AG08395 (cell line): ENCODE measurements at regions not wholly inside any gene's neighbourhood (a gene's known extent, or its start where the extent isn't known, plus 50 kb on each side); places are given as distances from the start of the nearest gene placed in this dataset.

ENCODE experiments used
- DNase-seq: peaks from one replicate; pipeline ENCODE4 v3.0.0; 2012; ENCODE audit warnings: mixed read lengths, low spot score

DNA sequence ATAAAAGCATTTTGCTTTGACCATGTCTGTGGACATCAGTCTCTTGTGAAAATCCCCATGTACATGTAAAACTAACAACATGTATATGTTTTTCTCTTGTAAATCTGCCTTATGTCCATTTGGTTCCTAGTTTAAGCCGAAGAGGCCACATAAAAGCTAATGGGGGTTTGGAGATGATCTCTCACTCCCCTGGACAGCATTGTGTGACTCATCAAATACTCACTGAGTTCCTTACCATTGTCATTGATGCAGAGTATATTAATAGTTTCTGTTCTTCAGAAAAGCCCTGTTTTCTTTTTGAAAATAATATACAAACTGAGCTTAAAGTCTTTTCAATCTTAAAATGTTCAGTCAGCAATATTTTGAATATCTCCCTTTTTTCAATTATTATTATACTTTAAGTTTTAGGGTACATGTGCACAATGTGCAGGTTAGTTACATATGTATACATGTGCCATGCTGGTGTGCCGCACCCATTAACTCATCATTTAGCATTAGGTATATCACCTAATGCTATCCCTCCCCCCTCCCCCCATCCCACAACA is 536.7 kb upstream of the HTR2A start:
- DNase-seq = peak; percentile 31

DNA sequence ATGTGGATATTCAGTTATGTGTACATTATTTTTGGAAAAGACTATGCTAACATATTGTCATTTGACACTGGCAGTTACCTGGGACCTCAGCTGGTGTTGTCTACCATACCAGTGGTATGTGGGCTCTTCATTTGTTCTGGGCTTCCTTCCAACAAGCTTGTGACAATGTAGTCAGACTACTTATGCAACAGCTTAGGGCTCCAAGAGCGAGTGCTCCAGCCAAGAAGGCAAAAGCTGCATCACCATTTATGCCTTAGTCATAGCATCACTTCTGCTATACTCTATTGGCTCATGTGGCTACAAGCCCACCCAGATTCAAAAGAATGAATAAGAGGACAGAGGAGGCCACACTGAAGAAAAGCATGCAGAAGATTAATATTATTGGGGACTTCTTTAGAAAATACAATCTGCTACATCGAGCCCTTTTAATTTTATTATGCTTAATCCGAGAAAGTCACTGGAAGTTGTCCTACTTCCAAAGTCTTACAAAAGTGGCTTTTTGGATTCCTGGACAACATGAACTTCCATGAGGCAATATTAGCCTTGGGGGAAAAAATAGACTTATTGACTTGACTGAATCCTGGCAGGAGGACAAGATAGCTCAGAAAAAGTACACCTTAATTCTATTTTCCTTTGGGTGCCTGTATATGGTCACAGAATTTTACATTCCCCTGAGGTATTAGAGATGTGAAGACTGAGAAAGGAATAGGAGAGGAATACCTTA is 529.4 kb upstream of the HTR2A start:
- DNase-seq = peak; percentile 73

DNA sequence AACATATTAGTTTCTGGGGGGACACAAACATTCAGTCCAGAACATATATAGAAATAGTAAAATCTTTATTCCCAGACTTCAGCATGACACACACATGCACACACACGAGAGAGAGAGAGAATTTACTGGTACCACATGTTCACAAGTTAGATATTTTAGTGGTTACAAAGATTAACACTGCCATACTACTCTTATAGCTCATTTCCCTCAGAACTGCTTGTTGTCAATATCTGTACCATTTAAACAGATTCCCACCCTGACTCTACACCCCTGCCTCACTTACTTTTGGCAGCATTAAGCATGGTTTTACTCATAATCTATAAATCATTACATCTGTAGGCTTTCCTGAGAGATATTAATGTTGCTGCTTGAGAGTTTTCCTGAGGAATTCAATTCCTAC is 524.7 kb upstream of the HTR2A start:
- no peak for DNase-seq

DNA sequence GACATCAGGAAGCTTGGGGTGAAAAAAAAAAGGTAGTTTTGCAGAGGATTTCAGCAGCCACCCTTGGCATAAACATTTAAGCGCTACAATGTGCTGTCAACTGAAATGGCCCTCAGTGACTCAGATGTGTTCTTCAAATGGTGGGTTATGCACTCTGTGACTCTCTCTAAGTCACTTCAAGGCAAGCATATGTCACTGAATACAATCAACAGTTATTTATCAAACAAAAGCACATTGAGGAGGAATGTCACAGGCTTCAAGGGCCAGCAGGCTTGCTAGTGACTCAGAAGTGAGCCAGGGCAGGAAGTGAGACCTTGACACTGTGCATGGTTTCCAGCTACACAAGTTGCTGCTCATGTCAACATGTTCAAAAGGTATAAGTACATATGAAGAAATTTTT is 523.7 kb upstream of the HTR2A start:
- no peak for DNase-seq

DNA sequence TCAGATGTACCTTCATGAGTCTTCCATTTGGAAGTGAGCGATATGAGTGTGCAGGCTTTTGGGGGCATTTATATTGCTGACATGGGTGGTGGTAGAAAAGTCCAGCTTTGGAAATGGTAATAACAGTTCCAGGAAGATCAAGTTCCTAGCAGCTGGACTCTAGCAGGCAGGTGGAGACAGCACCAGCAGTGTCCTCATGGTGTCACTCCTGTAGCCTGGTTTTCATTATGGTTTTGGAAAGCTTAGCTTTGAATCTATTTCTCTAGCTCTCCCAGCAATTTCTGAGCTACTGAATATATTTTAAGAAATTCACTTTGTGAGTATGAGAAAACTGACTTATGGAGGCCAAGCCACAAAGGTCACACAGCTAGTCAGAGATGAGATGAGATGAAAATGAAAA is 523.2 kb upstream of the HTR2A start:
- DNase-seq = no peak

DNA sequence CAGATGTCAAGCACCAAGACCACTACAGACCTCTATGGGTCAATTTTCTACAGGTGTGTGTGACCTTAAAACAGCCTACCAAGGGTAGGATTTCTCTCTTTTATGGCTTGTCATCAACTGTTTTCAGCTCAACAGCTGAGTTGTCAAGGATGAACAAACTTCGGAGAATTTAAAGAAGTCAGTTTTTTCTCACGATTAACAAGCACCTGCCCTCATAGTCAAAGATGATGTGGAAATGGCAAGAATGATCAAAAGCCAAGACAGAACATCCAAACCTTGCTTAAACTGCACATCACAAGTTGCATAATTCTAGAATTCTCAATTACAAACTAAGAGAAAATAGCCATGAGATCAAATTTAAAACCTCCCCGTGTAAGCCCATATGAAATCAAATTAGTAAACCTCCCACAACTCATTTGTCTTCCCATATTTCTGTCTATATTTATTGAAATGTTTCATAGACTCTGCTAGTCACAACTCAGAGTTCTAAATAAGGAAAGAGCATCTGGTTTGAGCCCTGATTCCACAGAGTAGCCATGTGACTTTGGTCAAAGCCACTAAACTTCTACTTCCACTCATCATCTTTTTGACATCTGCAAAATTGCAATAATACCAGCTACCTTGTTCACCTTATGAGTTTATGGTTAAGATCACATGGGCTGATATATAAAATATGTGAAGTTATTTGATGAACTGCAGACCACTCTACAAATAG is 521.5 kb upstream of the HTR2A start:
- no peak for DNase-seq

DNA sequence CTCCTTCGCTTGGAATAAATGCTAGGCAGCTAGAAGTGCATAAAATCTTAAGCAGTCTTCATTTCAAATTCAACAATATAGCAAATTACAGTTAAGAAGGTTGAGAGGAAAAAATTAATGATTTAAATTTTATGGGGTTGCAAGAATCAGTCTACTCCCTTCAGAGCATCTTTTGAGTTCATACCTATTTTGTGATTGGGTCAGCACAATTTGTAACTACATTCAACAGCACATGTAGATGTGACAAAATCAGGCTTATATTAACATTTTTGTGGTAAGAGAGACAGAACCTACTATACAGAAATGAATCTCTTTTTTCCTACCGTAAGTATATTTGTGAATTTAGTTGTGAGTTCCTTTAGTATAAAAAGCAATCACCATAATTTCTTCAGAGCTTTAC is 520.6 kb upstream of the HTR2A start:
- DNase-seq = no peak

DNA sequence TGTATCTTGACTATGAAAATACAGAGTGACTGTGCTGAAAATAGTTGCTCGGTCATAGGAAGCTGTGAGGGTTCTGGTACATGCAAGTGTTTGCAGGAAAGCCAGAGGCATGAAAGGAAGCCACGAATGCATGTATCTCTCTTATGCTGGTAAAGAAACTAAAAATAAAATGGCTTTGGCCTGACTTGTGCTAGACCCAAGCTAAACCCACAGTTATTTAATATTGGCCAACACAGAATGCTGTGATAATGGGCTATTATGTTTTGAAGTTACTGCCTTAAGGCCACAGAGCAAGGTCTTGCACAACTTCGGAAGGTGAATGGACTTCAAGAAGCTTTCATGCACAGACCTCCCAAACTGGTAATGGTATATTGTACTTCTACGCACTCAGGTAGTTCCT is 518.2 kb upstream of the HTR2A start:
- no peak for DNase-seq

DNA sequence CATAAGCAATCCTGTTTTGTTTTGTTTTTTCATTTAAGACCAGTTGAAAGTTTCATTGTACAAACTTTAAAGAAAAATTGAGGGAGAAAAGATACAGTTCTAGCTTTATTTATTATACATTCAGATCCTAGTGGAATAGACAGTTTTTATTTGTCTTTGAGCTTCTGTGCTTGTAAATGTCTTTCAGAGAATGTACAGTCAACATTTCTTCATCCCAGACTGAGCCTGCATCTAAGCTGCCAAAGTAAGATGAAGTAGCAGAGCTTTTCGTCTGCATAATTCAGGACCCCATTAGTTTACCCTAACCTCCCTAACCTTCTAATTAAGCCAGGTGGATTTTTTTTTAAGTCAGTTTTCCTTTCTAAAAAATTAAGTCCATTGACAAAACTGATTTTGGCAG is 516.7 kb upstream of the HTR2A start:
- DNase-seq = no peak

DNA sequence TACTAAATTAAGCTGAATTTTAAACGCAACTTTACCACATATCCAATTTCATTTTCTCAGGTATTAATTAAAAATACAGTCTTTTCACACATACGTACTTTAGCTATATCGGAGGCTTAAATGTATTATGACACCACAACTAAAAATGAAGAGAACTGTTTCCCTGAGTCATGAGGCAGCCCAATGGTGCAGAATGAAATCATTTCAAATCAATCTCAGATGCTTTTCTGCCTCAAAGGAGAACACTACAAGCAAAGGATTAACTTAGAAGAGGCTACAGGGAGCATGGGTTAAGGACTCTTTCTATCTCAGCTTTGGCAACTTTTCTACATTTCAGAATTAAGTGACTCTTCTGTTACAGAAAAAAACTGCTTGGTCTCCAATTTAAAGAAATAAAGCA is 516.3 kb upstream of the HTR2A start:
- DNase-seq = peak; percentile 49

DNA sequence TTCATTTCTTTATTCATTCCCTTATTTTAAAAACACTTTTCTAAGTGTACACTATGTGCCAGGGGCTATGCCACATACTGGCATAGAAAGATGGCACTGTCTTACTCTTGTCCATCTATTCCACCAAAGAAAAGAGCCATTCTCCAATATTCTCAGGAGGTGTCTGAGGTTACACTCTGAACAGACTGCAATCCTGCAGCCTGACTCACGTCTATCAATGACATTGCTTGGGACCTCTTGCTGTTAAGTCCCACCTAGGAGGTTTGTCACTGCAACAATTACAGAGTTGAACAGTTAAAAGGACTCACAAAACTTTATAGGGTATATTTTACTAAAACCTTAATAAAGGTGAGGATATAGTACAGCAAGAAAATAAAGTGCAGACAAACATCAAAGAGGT is 512.9 kb upstream of the HTR2A start:
- DNase-seq = no peak

DNA sequence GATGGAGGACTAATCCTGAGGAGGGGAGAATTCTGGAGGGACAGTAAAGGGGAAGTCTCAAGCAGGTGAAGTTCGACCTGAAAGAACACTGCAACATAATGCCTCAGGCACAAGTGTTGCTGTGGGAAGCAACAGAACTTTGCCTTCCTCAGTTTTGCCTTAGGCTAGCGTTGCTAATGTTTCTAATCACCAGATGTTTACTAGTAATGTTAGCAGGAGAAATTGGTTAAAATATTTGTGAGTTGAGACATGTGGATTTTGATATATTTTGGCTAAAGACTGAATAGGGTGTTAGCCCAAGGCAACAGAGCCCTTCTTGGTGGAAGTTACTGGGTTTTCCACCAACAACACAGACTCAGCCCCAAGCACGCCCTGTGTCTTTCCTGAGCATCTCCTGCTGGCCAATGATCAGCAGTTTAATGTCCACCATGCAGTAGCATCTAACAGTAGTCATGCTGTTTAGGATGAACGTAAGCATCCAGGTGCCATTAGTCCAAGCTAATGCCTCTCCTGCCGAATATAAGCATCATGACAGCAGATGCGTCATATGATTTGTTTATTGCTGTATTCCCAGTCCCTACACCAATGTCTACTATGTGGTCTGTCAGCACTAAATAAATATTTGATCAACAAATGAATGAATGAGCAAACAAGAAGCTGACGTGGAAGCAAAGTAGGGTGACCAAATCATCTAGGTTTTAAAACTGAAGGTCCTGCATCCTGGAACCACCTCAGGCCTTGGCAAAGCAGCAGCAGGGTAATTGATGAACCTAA is 511.9 kb upstream of the HTR2A start:
- no peak for DNase-seq

DNA sequence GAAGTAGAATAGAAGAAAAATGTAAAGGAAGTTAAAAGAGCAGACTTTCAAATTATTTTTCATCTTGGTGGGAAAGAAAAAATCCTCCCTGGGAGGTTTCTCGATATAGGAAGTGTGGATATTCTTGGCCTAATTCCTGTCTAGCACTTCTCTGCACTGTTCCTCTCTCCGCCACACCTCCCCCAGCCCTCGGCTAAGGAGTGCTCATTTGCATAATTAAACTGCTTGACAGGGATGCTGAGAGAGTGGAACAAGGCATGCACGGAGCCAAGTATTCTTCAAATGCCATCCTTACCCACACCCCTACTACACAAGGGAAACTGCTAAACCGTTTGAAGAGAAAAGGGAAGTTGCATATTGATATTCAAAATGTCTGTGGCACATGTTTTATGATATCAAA is 511.0 kb upstream of the HTR2A start:
- no peak for DNase-seq

DNA sequence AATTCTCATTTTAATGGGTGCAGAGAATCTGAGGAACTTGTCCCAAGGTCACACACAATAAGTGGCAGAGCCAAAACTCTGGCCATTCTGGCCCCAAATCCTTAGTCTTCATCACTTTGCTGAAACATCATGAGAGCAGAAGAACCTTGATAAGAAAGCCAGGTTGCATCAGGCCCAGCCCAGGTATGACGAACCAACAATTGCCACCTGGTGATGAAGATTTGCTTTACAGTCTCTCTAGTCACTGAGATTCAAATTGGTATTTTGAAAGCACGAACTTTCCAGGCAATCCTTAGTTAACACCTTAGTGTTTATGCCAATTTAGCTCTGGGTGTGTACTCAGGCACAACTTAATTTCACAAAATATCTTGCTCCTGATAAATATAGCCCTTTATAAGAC is 502.7 kb upstream of the HTR2A start:
- DNase-seq = no peak

DNA sequence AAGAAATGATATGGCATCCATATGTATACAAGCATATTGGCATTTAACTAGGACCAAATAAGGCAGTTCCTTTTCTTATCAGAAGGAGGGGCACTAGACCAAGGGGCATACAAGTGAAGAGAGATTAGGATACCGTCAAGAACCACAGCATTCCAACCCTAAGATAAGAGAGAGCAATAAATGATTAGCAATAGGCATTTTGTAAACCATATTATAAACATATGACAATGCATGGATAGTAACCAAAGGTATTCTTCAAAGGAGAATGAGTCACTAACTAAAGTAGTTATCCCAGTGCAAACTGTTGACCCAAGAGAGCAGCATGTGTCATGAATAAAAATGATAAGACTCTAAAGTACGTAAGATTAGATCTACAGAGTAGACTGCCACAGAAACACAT is 500.9 kb upstream of the HTR2A start:
- no peak for DNase-seq

DNA sequence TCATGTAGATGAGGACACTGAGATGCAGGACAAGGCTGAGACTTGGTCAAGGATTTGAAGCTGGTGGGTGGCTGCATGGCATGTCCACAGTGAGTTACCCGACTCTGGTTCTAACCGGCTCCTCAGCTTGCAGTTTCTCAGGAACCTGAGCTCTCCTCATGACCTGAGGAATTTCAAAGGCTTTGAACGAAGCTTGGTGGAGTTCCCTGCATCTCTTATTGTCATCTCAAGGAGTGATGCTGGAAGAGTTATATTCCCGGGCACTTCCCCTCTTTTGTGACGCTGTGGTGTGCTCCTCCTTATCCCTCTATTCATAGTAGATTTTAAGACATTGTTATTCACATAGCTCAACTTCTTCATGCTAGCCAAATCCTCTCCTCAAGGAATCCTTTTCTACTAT is 500.1 kb upstream of the HTR2A start:
- DNase-seq = no peak

DNA sequence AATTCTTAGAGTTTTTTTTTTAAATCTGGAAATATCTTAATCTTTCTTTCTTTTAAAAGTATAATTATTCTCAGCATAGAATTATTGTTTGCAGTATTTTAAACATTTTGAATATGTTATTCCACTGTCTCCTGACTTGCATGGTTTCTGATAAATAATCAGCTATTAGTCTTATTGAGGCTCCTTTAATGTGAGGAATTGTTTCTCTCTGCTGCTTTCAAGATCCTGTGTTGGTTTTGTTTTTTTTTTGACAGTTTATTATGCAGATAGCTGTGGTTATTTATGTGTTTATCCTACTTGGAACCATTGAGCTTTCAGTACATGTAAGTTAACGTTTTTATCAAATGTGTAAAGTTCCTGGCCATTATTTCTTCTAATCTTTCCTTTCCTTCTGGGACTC is 477.9 kb upstream of the HTR2A start:
- no peak for DNase-seq

DNA sequence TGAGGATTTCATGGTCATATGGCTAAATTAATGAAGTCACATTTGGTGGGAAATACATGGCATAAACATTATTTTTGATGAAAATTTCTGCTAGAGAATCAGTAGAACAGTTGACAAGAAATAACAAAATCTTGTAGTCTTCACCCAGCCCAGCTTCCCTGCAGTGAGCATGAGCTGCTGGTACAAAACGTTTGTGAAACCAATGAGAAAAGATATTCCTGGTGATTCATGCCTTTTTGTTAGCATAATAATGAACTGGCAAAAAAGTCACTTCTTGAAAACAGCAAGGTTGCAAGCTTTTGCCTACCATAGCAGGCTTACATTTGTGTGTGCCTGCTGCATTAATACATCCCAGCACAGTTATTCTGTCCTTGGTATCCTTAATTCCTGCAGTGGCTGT is 475.9 kb upstream of the HTR2A start:
- DNase-seq = no peak

DNA sequence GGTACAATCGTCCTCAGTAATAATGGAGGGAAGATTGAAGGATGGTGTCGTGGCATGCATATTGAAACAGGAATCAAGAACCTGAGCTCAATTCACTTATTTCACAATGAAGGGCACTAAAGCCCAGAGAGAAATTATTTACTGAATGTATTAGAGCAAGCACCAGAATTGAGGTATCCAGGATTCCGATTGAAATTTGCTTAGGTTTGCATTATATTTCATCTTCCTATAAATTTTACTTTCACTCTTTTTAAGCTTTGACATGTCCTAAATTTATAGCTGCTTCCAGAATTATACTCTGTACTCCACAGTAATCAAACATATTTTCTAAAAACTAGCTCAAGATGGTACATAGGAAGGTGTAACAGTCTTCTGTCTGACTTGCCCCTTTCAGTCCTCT is 454.9 kb upstream of the HTR2A start:
- DNase-seq = no peak

DNA sequence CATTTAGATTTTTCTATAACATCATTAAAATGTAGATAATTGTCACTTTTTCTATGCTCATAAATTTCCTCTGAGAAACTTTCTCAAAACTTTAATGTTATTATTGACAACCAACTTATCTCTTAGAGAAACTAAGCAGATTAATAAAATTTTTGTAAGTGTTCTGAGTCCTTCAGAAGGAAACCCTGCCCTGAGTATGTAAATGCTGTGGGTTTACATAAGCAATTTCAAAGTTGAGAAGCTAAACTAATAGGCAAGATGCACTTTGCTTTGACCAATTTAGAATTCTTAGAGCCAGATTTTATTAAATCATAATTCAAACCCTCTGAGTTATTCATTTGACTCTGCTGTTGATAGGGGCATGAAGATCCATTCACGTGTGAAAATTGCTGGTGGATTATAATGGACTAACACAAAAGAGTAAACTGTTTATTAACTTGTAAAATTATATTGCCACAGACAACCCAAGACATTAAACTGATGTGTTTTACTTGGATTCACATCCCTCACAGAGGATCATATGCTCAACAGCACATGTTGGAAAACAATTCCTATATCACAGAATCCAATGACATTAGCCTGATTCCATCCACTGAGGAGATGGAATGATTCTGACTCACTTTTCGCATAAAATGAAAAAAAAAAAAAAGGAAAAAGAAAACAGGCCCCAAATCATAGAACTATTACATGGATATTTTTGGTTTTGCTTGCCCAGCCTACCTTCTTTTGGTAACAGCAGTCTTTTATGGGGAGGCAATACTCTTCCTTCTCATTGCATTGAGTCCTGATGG is 453.7 kb upstream of the HTR2A start:
- DNase-seq = no peak

DNA sequence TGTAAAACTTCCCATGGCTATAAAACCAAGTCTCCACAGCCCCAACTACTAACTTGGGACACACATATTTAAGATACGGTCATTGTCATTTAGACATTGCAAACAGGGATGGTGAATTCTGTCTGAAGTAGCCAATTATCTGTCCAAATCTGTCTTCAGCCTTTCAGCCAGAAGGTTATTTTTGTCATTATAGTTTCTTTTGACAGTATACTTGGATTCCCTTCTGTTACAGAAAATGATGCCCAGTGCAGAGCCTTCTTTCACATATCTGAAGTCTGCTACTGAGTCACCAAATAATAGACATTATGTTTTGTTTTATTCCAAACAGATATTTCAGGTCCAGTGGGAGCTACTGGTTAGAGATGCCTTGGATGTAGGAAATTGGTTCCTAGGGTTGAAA is 452.4 kb upstream of the HTR2A start:
- no peak for DNase-seq
